Endothelial cell (in vitro differentiated cells): ENCODE measurements at regions not wholly inside any gene's neighbourhood (a gene's known extent, or its start where the extent isn't known, plus 50 kb on each side); places are given as distances from the start of the nearest gene placed in this dataset.
"Not testable (repeated sequence)": the region's sequence is repeated elsewhere in the genome, so short reads cannot be mapped to it uniquely, and the experiment has no call there.

Experiments
- DNase-seq: peaks from one replicate; pipeline ENCODE4 v3.0.0; 2021; ENCODE audit warnings: low spot score
- H3K27ac Mint-ChIP-seq: one replicate; pipeline ENCODE4 v1.8.0; 2021; ENCODE audit warnings: mixed read lengths, inconsistent platforms; ENCODE audit not compliant: unreplicated experiment
- H3K27me3 Mint-ChIP-seq: one replicate; pipeline ENCODE4 v1.8.0; 2021; ENCODE audit warnings: mild to moderate bottlenecking, moderate library complexity, mixed read lengths, inconsistent platforms; ENCODE audit not compliant: unreplicated experiment
- H3K36me3 Mint-ChIP-seq: one replicate; pipeline ENCODE4 v1.8.0; 2021; ENCODE audit warnings: mild to moderate bottlenecking, low read depth, mixed read lengths, inconsistent platforms; ENCODE audit not compliant: unreplicated experiment
- H3K4me1 Mint-ChIP-seq: one replicate; pipeline ENCODE4 v1.8.0; 2021; ENCODE audit warnings: mild to moderate bottlenecking, mixed read lengths, inconsistent platforms; ENCODE audit not compliant: unreplicated experiment
- H3K4me3 Mint-ChIP-seq: one replicate; pipeline ENCODE4 v1.8.0; 2021; ENCODE audit warnings: mild to moderate bottlenecking, mixed read lengths, inconsistent platforms; ENCODE audit not compliant: unreplicated experiment
- H3K9me3 Mint-ChIP-seq: one replicate; pipeline ENCODE4 v1.8.0; 2021; ENCODE audit warnings: mixed read lengths, inconsistent platforms; ENCODE audit not compliant: unreplicated experiment
- CTCF ChIP-seq: fragments of 200-600 bp; sonication (generic); IDR thresholded peaks from one replicate; pipeline ENCODE4 v1.5.0; 2021; ENCODE audit warnings: antibody characterized with exemption; ENCODE audit not compliant: unreplicated experiment

- Mint-ChIP-seq H3K4me1 (peaks cover 2% of the 10 kb centered on the region), H3K27ac (no peak overlapping the region), H3K4me3 (no peak overlapping the region), H3K36me3 (no peaks in the 10 kb centered on the region), H3K27me3 (no peaks in the 10 kb centered on the region), H3K9me3 (no peaks in the 10 kb centered on the region)
- TF ChIP-seq CTCF: no peak
- no peak for DNase-seq
These were observed 267.2 kb upstream of the CYRIA start for GRCh38 chr2:16932826-16933225.

- Mint-ChIP-seq H3K36me3 (no peaks in the 10 kb centered on the region), H3K9me3 (no peaks in the 10 kb centered on the region), H3K4me1 (peaks cover 2% of the 10 kb centered on the region), H3K27me3 (no peaks in the 10 kb centered on the region), H3K27ac (no peak overlapping the region), H3K4me3 (no peak overlapping the region)
- TF ChIP-seq CTCF: no peak
- no peak for DNase-seq
These were observed 265.8 kb upstream of the CYRIA start for GRCh38 chr2:16931441-16931840.

GRCh38 chr2:16927398-16927797 is 261.8 kb upstream of the CYRIA start:
- Mint-ChIP-seq H3K36me3 (no peaks in the 10 kb centered on the region), H3K4me1 (no peaks in the 10 kb centered on the region), H3K4me3 (no peak overlapping the region), H3K27me3 (no peaks in the 10 kb centered on the region), H3K9me3 (no peaks in the 10 kb centered on the region), H3K27ac (no peak overlapping the region)
- TF ChIP-seq CTCF: no peak
- DNase-seq: no peak

GRCh38 chr2:16925145-16925544 is 259.5 kb upstream of the CYRIA start:
- no peak for DNase-seq
- Mint-ChIP-seq H3K9me3 (no peaks in the 10 kb centered on the region), H3K36me3 (no peaks in the 10 kb centered on the region), H3K4me1 (peaks cover 2% of the 10 kb centered on the region), H3K4me3 (no peak overlapping the region), H3K27ac (no peak overlapping the region), H3K27me3 (no peaks in the 10 kb centered on the region)
- no peak for TF ChIP-seq CTCF

GRCh38 chr2:16915341-16915755 is 249.7 kb upstream of the CYRIA start:
- not testable (repeated sequence) for DNase-seq, H3K9me3 Mint-ChIP-seq, H3K27ac Mint-ChIP-seq, H3K4me3 Mint-ChIP-seq, H3K36me3 Mint-ChIP-seq, H3K27me3 Mint-ChIP-seq, H3K4me1 Mint-ChIP-seq

- Mint-ChIP-seq H3K4me3 (no peak overlapping the region), H3K9me3 (no peaks in the 10 kb centered on the region), H3K36me3 (no peaks in the 10 kb centered on the region), H3K27me3 (no peaks in the 10 kb centered on the region), H3K27ac (no peak overlapping the region), H3K4me1 (no peaks in the 10 kb centered on the region)
- DNase-seq: no peak
- no peak for TF ChIP-seq CTCF
These were observed 246.1 kb upstream of the CYRIA start for GRCh38 chr2:16911746-16912145.
